ENCODE measurements at regions not wholly inside any gene's neighbourhood (a gene's known extent, or its start where the extent isn't known, plus 50 kb on each side); places are given as distances from the start of the nearest gene placed in this dataset.

DNA sequence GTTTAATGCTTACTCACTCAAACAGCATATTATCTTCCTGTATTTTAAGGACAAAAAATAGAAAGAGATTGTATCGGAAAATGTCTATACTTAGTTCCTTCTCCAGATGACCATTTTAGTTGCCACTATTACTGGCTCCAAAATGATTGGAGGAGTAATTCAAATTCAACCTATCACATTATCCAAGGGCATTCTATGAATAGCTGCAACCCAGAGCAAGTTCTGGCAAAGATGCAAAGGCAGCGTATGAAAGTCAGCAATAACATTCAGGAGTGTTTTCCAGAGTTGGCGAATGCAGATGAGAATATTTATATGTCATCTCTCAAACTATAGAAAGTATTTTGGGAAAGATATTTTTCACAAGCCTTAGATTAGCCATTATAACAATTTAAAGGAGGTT lies 389.8 kb upstream of the ADGRL2 start:
- TF ChIP-seq MXI1 (conservative IDR thresholded peaks at IDR 0.05; ENCODE audit: poor library complexity, severe bottlenecking) (no peak), EP300 (conservative IDR thresholded peaks at IDR 0.05; ENCODE audit: poor library complexity, severe bottlenecking) (no peak), TAF1 (IDR thresholded peaks at IDR 0.05; ENCODE audit: low read depth) (no peak), REST (IDR thresholded peaks at IDR 0.05; ENCODE audit: borderline replicate concordance) (no peak), SMC3 (conservative IDR thresholded peaks at IDR 0.05; ENCODE audit: poor library complexity) (no peak), RAD21 (conservative IDR thresholded peaks at IDR 0.05) (no peak), CTCF (IDR thresholded peaks at IDR 0.05; ENCODE audit: poor library complexity, severe bottlenecking) (no peak), EZH2 (IDR thresholded peaks at IDR 0.05; ENCODE audit: borderline replicate concordance, insufficient read depth, low read length, poor library complexity, severe bottlenecking) (no peak), POLR2AphosphoS5 (IDR thresholded peaks at IDR 0.05) (no peak)

GRCh38 chr1:81410351-81410750 lies 390.4 kb upstream of the ADGRL2 start:
- H3K4me3 ChIP-seq (ENCODE audit: low read length) = no peak overlapping the region
- H3K27ac ChIP-seq (ENCODE audit: low read length) = no peak overlapping the region
- H3K27me3 ChIP-seq (ENCODE audit: insufficient read depth, low read depth, low read length) = no peaks in the 10 kb centered on the region
- H3K9ac ChIP-seq (ENCODE audit: low read length) = no peak overlapping the region
- no peaks in the 10 kb centered on the region for H3K79me2 ChIP-seq (replicated peaks; ENCODE audit: insufficient read depth, low read length)
- TF ChIP-seq RAD21 (conservative IDR thresholded peaks at IDR 0.05) = no peak
- TF ChIP-seq EP300 (conservative IDR thresholded peaks at IDR 0.05; ENCODE audit: poor library complexity, severe bottlenecking) = no peak
- TF ChIP-seq MXI1 (conservative IDR thresholded peaks at IDR 0.05; ENCODE audit: poor library complexity, severe bottlenecking) = no peak
- no peak for TF ChIP-seq REST (IDR thresholded peaks at IDR 0.05; ENCODE audit: borderline replicate concordance)
- TF ChIP-seq TAF1 (IDR thresholded peaks at IDR 0.05; ENCODE audit: low read depth) = no peak
- no peak for TF ChIP-seq CTCF (IDR thresholded peaks at IDR 0.05; ENCODE audit: poor library complexity, severe bottlenecking)
- TF ChIP-seq SMC3 (conservative IDR thresholded peaks at IDR 0.05; ENCODE audit: poor library complexity) = no peak
- no peak for TF ChIP-seq EZH2 (IDR thresholded peaks at IDR 0.05; ENCODE audit: borderline replicate concordance, insufficient read depth, low read length, poor library complexity, severe bottlenecking)
- TF ChIP-seq POLR2AphosphoS5 (IDR thresholded peaks at IDR 0.05) = no peak
- H2AFZ ChIP-seq (ENCODE audit: low read depth, low read length) = no peak overlapping the region
- no peaks in the 10 kb centered on the region for H4K20me1 ChIP-seq (ENCODE audit: insufficient read depth)
- no peaks in the 10 kb centered on the region for H3K9me2 ChIP-seq (ENCODE audit: insufficient read depth, low read length)
- H3F3A ChIP-seq (ENCODE audit: insufficient read depth, low read length, poor library complexity, severe bottlenecking) = no peaks in the 10 kb centered on the region
- no peaks in the 10 kb centered on the region for H3K36me3 ChIP-seq (ENCODE audit: insufficient read depth, low read length)
- no peak overlapping the region for H3K4me2 ChIP-seq (ENCODE audit: low read length)
- H3K9me3 ChIP-seq (ENCODE audit: low read length) = no peaks in the 10 kb centered on the region

More for the DNA sequence above, 389.8 kb upstream of the ADGRL2 start:
- Histone ChIP-seq H3K4me2 (ENCODE audit: low read length) (no peak overlapping the region), H3K36me3 (ENCODE audit: insufficient read depth, low read length) (no peaks in the 10 kb centered on the region), H3K27ac (ENCODE audit: low read length) (no peak overlapping the region), H3F3A (ENCODE audit: insufficient read depth, low read length, poor library complexity, severe bottlenecking) (no peaks in the 10 kb centered on the region), H3K79me2 (replicated peaks; ENCODE audit: insufficient read depth, low read length) (no peaks in the 10 kb centered on the region), H3K27me3 (ENCODE audit: insufficient read depth, low read depth, low read length) (no peaks in the 10 kb centered on the region), H3K4me3 (ENCODE audit: low read length) (no peak overlapping the region), H2AFZ (ENCODE audit: low read depth, low read length) (no peak overlapping the region), H3K9ac (ENCODE audit: low read length) (no peak overlapping the region), H3K9me3 (ENCODE audit: low read length) (no peaks in the 10 kb centered on the region), H4K20me1 (ENCODE audit: insufficient read depth) (no peaks in the 10 kb centered on the region), H3K9me2 (ENCODE audit: insufficient read depth, low read length) (no peaks in the 10 kb centered on the region)

Measured in neural cell (in vitro differentiated cells).